Fibroblast of skin of scalp (primary cell): ENCODE measurements at regions not wholly inside any gene's neighbourhood (a gene's known extent, or its start where the extent isn't known, plus 50 kb on each side); places are given as distances from the start of the nearest gene placed in this dataset.

Experiments used
- DNase-seq: peaks from one replicate; pipeline ENCODE4 v3.0.0-alpha.2; 2013

GRCh38 chr5:66498791-66499207, 97.4 kb upstream of the MAST4 start:
- DNase-seq: peak; percentile 7

GRCh38 chr5:66503203-66503789, 92.9 kb upstream of the MAST4 start:
- no peak for DNase-seq

GRCh38 chr5:66507106-66507505, 89.1 kb upstream of the MAST4 start:
- DNase-seq: no peak

GRCh38 chr5:66511491-66511890, 84.7 kb upstream of the MAST4 start:
- no peak for DNase-seq

GRCh38 chr5:66513130-66513529, 83.1 kb upstream of the MAST4 start:
- no peak for DNase-seq

- DNase-seq: no peak
Measured at GRCh38 chr5:66515209-66515608, 81.0 kb upstream of the MAST4 start.

GRCh38 chr5:66516550-66516949, 79.6 kb upstream of the MAST4 start:
- DNase-seq: no peak

- DNase-seq: no peak
Measured at GRCh38 chr5:66517351-66517750, 78.8 kb upstream of the MAST4 start.

- no peak for DNase-seq
Measured at GRCh38 chr5:66518052-66518451, 78.1 kb upstream of the MAST4 start.

GRCh38 chr5:66518753-66519152, 77.4 kb upstream of the MAST4 start:
- peak; percentile 43 for DNase-seq

GRCh38 chr5:66519626-66520025, 76.6 kb upstream of the MAST4 start:
- no peak for DNase-seq

GRCh38 chr5:66520854-66521253, 75.3 kb upstream of the MAST4 start:
- no peak for DNase-seq

GRCh38 chr5:66527478-66528035, 68.6 kb upstream of the MAST4 start:
- no peak for DNase-seq

GRCh38 chr5:66529182-66529581, 67.0 kb upstream of the MAST4 start:
- no peak for DNase-seq

GRCh38 chr5:66529704-66530103, 66.5 kb upstream of the MAST4 start:
- DNase-seq: no peak

- DNase-seq: no peak
Measured at GRCh38 chr5:66538126-66538525, 58.1 kb upstream of the MAST4 start.

GRCh38 chr5:66538531-66538930, 57.7 kb upstream of the MAST4 start:
- peak; percentile 4 for DNase-seq

GRCh38 chr5:66540078-66540477, 56.1 kb upstream of the MAST4 start:
- DNase-seq: no peak

GRCh38 chr5:66542711-66543110, 53.5 kb upstream of the MAST4 start:
- no peak for DNase-seq
